Esophagus squamous epithelium (tissue), 4 donors: ENCODE measurements at regions not wholly inside any gene's neighbourhood (a gene's known extent, or its start where the extent isn't known, plus 50 kb on each side); places are given as distances from the start of the nearest gene placed in this dataset.

Source experiments
- CTCF ChIP-seq, 6 experiments: fragments of 450-650 bp in 4 of 6; fragments of 200-600 bp in 2 of 6; sonication (generic) in 2 of 6; IDR thresholded peaks; one replicate each; pipeline ENCODE4 v1.5.1; 2016 to 2019; ENCODE audit warnings: antibody characterized with exemption in 6 of 6, mild to moderate bottlenecking in 4 of 6, moderate library complexity in 4 of 6
- POLR2A ChIP-seq, 4 donors: fragments of 450-650 bp; IDR thresholded peaks; one replicate each; pipeline ENCODE4 v1.6.1; 2017; ENCODE audit warnings: antibody characterized with exemption in 4 of 4, mild to moderate bottlenecking in 4 of 4, moderate library complexity in 3 of 4

GRCh38 chrY:15466891-15467290 is 942.6 kb downstream of the NLGN4Y start:
- TF ChIP-seq POLR2A (IDR thresholded peaks at IDR 0.05) (no peak), CTCF (IDR thresholded peaks at IDR 0.05) (no peak)
